HG03439 (cell line): ENCODE measurements at regions not wholly inside any gene's neighbourhood (a gene's known extent, or its start where the extent isn't known, plus 50 kb on each side); places are given as distances from the start of the nearest gene placed in this dataset.

Experiments used
- ATAC-seq: cut with Tn5 transposase; IDR thresholded peaks from one replicate; pipeline ENCODE4 v1.9.1; 2021; ENCODE audit warnings: mild to moderate bottlenecking, moderate library complexity; ENCODE audit not compliant: unreplicated experiment

- no peak for ATAC-seq
Observed at GRCh38 chr13:31853643-31854326, 114.5 kb downstream of the RXFP2 start.

DNA sequence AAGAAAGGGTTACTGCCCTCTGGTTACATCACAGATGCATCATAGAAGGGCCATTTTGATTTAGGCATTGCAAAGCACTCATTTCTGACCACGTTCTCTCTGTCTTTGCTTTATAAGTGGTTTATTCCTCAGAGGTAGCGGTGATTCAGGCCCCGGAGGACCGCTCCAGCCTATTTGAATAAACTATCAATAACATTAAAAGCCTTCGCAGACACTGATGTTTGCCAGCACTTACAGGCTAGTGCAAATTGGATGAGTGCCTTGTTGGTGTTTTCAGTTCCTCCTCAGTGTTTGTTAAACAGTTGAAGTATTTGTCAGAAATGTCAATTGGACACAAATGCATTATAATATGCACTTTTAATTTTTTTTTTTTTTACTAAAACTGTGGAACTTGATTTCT lies 120.2 kb downstream of the RXFP2 start:
- no peak for ATAC-seq

GRCh38 chr13:31860002-31860401 lies 120.7 kb downstream of the RXFP2 start:
- ATAC-seq = no peak

DNA sequence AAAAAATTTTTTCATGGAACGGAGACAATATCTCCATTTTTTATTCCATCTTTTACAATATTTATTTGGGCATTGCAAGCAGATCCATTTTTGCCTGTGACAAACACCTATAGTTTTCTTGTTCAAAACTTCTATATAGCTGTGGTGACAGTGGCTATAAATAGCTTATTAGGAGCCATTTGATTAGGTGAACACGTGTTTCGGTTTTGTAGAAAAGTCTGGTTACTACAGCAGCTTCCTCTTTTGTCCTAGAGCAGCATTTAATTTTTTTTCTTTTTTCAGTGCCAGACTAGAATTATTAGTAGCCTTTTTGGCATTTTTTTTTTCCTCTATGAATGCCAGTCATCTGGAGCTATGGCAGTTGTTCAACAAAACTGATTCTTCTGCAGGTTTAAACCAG lies 123.5 kb downstream of the RXFP2 start:
- peak; percentile 53 for ATAC-seq

DNA sequence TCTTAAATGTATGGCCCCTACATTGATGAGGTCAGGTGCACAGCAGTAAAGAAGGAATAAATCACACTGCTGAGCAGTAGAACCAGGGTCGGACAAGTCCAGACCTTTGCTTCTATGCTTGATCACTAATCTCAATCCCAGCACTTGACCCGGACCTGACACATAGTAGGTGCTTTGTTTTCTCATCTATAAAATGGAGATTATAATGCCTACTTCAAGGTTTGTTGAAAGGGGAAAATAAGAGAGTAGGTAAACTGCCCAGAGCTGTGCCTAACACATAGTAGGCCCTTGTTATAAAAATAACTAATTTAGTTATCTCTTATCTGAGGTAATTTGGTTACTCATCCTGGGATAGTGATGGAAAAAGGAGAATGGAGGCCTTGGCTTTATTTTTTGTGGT lies 125.0 kb downstream of the RXFP2 start:
- no peak for ATAC-seq

GRCh38 chr13:31866099-31866498 lies 126.8 kb downstream of the RXFP2 start:
- ATAC-seq = no peak

GRCh38 chr13:31867709-31868108 lies 128.4 kb downstream of the RXFP2 start:
- ATAC-seq = no peak

DNA sequence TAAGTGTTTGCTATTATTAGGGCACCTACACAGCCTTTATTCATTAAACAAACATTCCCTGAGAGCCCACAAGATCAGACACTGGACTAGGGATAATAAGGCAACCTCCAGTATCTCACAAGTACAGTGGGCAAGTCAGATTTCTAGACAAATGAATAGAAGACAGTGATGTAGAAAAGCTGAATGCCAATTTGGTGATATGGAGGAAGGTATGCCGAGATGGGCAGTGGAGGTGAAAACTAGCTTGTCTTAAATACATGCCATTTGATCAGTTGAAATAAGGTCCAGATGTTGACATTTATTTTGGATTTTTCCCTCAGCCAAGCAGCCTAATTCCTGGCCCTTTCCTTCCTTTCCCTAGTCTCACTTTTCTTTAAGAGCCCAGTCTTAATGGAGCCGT lies 130.3 kb downstream of the RXFP2 start:
- ATAC-seq = no peak

DNA sequence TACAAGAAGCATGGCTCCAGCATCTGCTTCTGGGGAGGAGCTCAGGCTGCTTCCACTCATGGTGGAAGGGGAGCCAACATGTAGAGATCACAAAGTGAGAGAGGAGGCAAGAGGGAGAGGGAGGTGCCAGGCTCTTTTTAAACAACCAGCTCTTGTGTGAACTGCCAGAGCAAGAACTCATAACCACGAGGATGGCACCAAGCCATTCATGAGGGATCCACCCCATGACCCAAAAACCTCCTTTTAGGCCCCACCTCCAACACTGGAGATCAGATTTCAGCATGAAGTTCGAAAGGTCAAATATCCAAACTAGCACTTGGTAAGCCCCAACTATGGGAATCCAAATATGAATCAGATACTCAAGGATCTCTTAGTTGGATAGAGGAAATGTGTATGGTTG lies 131.2 kb downstream of the RXFP2 start:
- ATAC-seq = no peak

DNA sequence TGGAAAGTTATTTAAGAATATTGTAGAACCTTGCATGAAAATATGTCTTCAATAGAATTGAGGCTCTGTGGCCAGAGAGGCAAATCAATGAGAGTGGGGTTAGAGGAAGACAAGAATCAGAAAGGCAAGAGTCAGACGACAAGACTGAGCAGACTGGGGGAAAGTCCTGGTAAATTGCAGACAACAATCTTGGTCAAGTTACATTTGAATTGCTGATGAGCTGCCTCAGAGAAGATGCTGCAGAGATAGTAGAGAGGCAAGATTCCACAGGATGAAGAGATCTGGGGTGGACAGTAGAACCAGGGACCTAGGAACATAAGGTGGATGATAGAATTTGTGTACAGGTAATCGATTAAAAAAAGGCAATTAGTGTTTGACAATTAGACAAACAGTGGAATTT lies 133.8 kb downstream of the RXFP2 start:
- ATAC-seq = no peak

DNA sequence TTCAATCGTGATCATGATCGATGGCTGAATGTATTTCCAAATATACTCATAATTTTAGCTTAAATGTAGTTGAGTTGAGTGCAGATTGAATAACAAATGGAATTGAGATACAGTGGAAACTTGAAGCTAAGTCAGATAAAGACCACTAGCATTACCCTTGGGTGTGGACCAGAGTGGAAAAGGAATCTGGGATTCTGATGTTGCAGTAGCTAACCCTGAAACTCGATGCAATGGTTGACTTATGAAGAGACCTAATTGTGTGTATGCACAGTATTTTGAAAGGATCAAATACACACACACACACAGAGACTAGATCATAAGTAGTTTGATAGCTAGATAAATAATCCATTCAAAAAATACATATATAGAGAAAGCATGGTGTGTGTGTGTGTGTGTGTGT lies 135.8 kb downstream of the RXFP2 start:
- no peak for ATAC-seq

- no peak for ATAC-seq
Observed at GRCh38 chr13:31878052-31878451, 138.7 kb downstream of the RXFP2 start.

GRCh38 chr13:31878495-31878894 lies 139.2 kb downstream of the RXFP2 start:
- ATAC-seq = no peak

DNA sequence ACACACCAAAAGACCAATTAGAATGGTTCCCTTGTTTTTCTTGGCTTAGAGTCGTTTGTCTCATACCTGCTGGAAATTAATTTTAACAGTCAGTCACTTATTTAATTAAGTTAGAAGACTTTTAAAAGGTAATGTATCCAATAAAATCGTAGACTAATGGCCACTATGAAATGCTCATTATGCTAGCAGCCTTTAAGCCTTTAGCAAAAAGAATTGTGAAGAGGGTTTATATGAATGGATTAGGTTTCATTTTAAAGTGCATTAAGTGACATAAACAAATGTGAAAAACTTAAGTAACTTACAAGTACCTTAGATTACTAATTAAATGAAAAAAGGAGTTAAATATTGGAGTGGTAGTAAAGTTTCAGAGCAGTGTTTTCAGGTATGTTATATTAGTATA lies 139.6 kb downstream of the RXFP2 start:
- ATAC-seq = no peak

- peak; percentile 50 for ATAC-seq
Observed at GRCh38 chr13:31880851-31881494, 141.6 kb downstream of the RXFP2 start.

DNA sequence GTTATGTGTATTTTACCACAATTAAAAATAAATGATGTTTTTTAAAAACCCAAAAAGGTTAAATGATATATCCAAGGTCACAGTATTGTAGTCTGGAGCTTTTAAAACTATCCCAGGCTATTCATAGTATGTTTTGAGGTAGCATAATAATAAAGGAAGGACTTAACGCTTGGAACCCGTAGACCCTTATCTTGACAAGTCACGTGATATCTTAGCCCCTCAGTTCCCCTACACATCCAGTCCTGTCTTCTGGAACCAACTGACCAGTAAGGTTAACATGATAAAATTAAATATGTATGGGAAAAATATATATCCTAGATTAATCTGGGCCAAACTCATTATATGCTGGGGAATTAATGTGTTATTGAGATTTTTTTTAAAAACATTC lies 142.2 kb downstream of the RXFP2 start:
- no peak for ATAC-seq

- no peak for ATAC-seq
Observed at GRCh38 chr13:31882794-31883193, 143.5 kb downstream of the RXFP2 start.

- ATAC-seq = no peak
Observed at GRCh38 chr13:31884556-31884955, 145.2 kb downstream of the RXFP2 start.

DNA sequence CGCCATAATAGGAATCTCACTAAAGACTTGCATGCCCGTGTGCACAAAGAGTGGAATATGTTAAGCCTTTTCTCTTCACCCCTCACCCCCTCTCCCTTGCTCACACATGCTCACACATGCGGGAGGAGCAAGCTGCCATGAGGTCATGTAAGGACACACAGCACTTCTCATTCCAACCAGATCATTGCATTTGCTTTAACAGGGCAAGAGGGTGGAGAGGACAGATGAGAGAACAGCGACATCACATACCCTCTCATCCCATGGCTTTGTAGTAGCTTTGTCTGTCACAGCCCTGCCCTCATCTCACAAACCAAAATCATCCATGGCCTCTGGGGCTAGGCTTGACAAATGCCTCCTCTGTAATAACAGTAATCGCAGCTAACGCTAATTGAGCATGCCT lies 145.6 kb upstream of the FRY start:
- no peak for ATAC-seq

GRCh38 chr13:31887286-31887685 lies 144.3 kb upstream of the FRY start:
- ATAC-seq = no peak

- no peak for ATAC-seq
Observed at GRCh38 chr13:31890946-31891345, 140.6 kb upstream of the FRY start.

GRCh38 chr13:31891472-31891871 lies 140.1 kb upstream of the FRY start:
- no peak for ATAC-seq

DNA sequence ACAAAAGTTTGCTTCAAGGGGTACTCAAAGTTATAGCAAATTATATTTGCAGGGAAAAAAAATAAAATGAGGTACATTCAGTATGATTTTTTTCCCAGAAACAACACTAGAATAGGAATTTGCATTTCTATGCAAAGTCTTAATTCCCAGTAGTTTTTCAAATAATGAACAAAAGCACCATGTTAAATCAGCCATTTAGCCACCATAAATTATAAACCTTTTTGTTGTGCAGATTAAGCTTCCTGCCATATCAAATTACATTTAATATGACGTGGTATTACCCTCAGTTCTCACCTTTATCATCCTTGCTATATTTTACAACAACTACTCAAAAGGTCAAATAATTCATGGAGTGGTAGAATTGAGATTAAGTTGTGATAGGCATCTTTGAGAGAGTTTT lies 136.6 kb upstream of the FRY start:
- no peak for ATAC-seq
